HG03064 (cell line): ENCODE measurements at regions not wholly inside any gene's neighbourhood (a gene's known extent, or its start where the extent isn't known, plus 50 kb on each side); places are given as distances from the start of the nearest gene placed in this dataset.
"Not testable (repeated sequence)": the region's sequence is repeated elsewhere in the genome, so short reads cannot be mapped to it uniquely, and the experiment has no call there.

ENCODE experiments used
- ATAC-seq: cut with Tn5 transposase; IDR thresholded peaks from one replicate; pipeline ENCODE4 v1.9.1; 2021; ENCODE audit warnings: low read depth; ENCODE audit not compliant: unreplicated experiment

- no peak for ATAC-seq
These were observed 446.1 kb downstream of the HS3ST3B1 start for GRCh38 chr17:14746822-14747602.

GRCh38 chr17:14745541-14745940 is 444.7 kb downstream of the HS3ST3B1 start:
- no peak for ATAC-seq

GRCh38 chr17:14744761-14745473 is 444.0 kb downstream of the HS3ST3B1 start:
- ATAC-seq: no peak

GRCh38 chr17:14741491-14741890 is 440.6 kb downstream of the HS3ST3B1 start:
- no peak for ATAC-seq

DNA sequence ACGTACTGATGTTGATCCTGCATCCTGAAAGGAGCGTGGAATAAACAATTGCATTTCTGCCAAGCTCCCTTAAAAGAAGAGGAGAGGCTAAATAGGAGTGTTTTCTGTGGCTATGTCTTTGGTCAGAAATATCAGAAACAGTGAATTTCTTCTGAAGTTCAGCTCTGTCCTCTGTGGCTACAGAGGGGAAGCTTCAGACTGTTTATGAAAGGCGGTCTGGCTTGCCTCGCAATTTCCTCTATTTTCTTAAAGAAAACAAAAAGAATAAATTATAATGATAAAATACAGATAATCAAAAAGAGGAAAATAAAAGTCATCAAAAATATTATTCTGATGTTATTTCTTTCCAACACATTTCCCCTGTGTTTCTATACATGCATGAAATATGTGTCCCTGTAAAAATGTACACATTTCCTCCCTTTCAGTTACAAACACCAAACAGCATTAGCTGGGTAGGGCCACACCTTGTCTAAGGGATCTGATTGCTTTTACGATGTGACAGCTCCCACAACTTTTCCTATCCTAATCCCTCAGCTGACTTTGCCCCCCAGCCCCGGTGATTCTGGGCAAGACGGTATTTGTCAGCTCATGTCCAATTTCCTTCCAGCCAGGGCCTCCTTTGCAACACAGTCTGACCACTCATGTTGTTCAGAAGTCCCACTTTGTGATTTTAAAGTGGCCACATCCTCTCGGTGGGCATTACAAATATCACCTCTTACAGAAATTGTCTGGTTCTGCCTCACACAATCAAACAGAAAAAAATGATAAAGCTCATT is 439.0 kb downstream of the HS3ST3B1 start:
- ATAC-seq: no peak

GRCh38 chr17:14738652-14738988 is 437.7 kb downstream of the HS3ST3B1 start:
- no peak for ATAC-seq

- no peak for ATAC-seq
These were observed 437.2 kb downstream of the HS3ST3B1 start for GRCh38 chr17:14737984-14738651.

- no peak for ATAC-seq
These were observed 435.8 kb downstream of the HS3ST3B1 start for GRCh38 chr17:14736631-14737030.

- no peak for ATAC-seq
These were observed 432.5 kb downstream of the HS3ST3B1 start for GRCh38 chr17:14733376-14733775.

- ATAC-seq: no peak
These were observed 431.3 kb downstream of the HS3ST3B1 start for GRCh38 chr17:14732211-14732610.

DNA sequence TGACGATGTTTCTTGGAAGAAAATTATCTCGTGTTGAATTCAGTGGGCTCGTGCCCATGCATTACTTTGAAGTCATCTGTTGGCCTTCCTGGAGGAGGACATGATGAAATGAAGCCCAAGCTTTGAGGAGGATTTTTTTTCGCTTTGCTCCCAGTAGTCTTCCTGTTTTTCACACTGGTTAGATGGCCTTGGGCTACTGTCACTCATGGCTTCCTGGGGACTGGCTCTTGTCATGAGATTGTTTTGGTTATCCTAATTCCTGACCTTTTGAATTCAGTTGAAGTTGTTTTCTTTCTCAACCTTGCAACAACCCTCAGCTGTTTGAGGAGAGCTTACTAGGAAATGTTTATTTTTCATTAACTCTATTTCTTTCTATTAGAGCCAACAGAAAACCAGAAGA is 430.7 kb downstream of the HS3ST3B1 start:
- ATAC-seq: no peak

- no peak for ATAC-seq
These were observed 429.9 kb downstream of the HS3ST3B1 start for GRCh38 chr17:14730821-14731220.

DNA sequence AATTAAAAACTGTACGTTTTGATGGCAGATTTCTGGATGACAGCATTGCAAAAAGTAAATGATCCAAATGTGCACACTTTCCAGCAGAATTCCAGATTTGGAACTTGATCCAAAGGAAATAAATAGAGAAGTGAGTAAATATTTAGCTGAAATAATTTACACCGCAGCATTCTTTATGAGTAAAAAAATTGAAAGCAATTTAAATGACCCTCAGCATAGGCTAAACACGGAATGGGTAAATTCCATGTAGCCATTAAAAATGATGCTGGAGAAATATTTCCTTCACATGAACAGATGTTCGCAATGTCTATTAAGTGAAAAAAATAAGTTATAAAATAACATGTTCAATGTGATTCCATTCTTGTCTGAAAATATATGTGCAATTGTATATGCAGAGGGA is 424.8 kb downstream of the HS3ST3B1 start:
- no peak for ATAC-seq

- no peak for ATAC-seq
These were observed 423.9 kb downstream of the HS3ST3B1 start for GRCh38 chr17:14724770-14725169.

DNA sequence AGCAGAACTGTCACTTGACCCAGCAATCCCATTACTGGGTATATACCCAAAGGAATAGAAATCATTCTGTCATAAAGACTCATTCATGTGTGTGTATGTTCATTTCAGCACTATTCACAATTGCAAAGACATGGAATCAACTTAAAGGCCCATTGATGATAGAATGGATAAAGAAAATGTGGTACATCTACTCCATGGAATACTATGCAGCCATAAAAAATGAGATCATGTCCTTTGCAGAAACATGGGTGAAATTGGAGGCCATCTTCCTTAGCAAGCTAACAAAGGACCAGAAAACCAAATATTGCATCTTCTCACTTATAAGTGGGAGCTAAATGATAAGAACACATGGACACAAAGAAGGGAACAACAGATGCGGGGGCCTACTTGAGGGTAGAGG is 422.5 kb downstream of the HS3ST3B1 start:
- not testable (repeated sequence) for ATAC-seq

DNA sequence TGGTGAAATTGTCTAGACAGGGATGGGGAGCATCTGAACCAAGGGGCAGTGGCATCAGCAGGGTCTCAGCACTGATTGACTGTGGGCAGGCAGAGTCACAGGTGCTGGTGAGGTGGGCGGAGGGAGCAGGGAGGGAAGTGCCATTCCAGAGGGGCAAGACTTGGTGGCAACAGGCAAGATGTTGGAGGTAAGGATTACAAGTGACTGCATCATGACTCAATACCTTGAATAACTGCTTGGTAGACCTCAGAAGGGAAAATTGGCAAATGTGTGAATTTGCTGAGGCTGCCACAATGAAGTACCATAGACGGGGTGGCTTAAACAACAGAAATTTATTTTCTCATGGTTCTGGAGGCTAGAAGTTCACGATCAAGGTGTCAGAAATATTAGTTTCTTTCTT is 419.1 kb downstream of the HS3ST3B1 start:
- no peak for ATAC-seq

GRCh38 chr17:14717859-14718258 is 417.0 kb downstream of the HS3ST3B1 start:
- ATAC-seq: no peak

- ATAC-seq: no peak
These were observed 414.7 kb downstream of the HS3ST3B1 start for GRCh38 chr17:14715561-14715960.

GRCh38 chr17:14712611-14713021 is 411.7 kb downstream of the HS3ST3B1 start:
- no peak for ATAC-seq

DNA sequence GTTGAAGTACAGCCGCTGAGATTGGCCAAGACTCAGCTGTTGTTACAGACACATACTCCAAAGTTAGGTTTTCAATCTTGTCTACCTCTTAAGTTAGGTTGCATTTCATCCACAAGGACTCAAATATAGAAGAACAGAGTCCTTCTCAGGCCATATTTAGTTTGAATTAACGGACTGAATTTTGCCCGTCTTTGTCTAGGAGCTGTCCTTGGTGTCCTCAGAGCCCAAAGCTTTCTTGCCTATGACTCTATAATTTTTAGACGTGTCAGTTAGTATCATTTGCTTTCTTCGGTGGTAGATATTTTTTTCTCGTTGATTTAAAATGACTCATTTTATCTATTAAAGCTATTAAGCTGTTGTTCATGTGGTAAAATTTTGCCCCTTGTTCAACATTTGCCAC is 403.2 kb downstream of the HS3ST3B1 start:
- no peak for ATAC-seq

DNA sequence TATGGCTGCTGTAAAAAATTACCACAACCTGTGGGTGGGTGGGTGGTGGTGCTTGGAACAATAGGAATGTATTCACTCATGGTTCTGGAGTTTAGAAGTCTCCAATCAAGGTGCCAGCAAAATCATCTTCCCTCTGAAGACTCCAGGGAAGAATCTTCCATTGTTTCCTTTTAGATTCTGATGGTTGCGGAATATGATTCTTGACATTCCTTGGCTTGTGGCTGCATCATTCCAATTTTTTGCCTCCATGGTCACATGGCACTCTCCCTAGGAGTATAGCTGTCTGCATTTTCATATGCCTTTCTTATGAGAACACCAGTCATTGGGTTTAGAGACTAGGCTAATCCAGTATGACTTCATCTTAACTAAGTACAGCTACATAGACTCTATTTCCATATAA is 401.0 kb downstream of the HS3ST3B1 start:
- no peak for ATAC-seq
